ENCODE measurements at regions not wholly inside any gene's neighbourhood (a gene's known extent, or its start where the extent isn't known, plus 50 kb on each side); places are given as distances from the start of the nearest gene placed in this dataset.
"Not testable (repeated sequence)": the region's sequence is repeated elsewhere in the genome, so short reads cannot be mapped to it uniquely, and the experiment has no call there.

- no peak for DNase-seq
Observed at GRCh38 chr5:155625315-155625714, 611.8 kb downstream of the KIF4B start.

- no peak for DNase-seq
Observed at GRCh38 chr5:155625897-155626543, 612.5 kb downstream of the KIF4B start.

GRCh38 chr5:155626592-155626991, 613.0 kb downstream of the KIF4B start:
- no peak for DNase-seq

- DNase-seq: no peak
Observed at GRCh38 chr5:155628346-155628745, 614.8 kb downstream of the KIF4B start.

- DNase-seq: no peak
Observed at GRCh38 chr5:155629597-155629996, 616.0 kb downstream of the KIF4B start.

- DNase-seq: no peak
Observed at GRCh38 chr5:155631116-155631515, 617.6 kb downstream of the KIF4B start.

GRCh38 chr5:155633338-155633957, 619.9 kb downstream of the KIF4B start:
- DNase-seq: no peak

- no peak for DNase-seq
Observed at GRCh38 chr5:155649666-155650065, 636.1 kb downstream of the KIF4B start.

GRCh38 chr5:155655569-155655968, 642.0 kb downstream of the KIF4B start:
- no peak for DNase-seq

GRCh38 chr5:155661859-155662258, 648.3 kb downstream of the KIF4B start:
- no peak for DNase-seq

GRCh38 chr5:155665361-155665760, 651.8 kb downstream of the KIF4B start:
- DNase-seq: no peak

- DNase-seq: not testable (repeated sequence)
Observed at GRCh38 chr5:155672001-155672400, 655.0 kb upstream of the SGCD start.

- no peak for DNase-seq
Observed at GRCh38 chr5:155676967-155677366, 650.0 kb upstream of the SGCD start.

GRCh38 chr5:155678371-155678770, 648.6 kb upstream of the SGCD start:
- no peak for DNase-seq

- no peak for DNase-seq
Observed at GRCh38 chr5:155679530-155679929, 647.4 kb upstream of the SGCD start.

GRCh38 chr5:155684417-155684816, 642.5 kb upstream of the SGCD start:
- DNase-seq: no peak

GRCh38 chr5:155686131-155686530, 640.8 kb upstream of the SGCD start:
- no peak for DNase-seq

GRCh38 chr5:155689406-155689805, 637.6 kb upstream of the SGCD start:
- DNase-seq: no peak

GRCh38 chr5:155696362-155696761, 630.6 kb upstream of the SGCD start:
- no peak for DNase-seq

GRCh38 chr5:155697236-155697635, 629.7 kb upstream of the SGCD start:
- DNase-seq: no peak

GRCh38 chr5:155699385-155699784, 627.6 kb upstream of the SGCD start:
- no peak for DNase-seq

- no peak for DNase-seq
Observed at GRCh38 chr5:155700333-155700732, 626.6 kb upstream of the SGCD start.

- no peak for DNase-seq
Observed at GRCh38 chr5:155711882-155712281, 615.1 kb upstream of the SGCD start.

GRCh38 chr5:155714435-155714834, 612.5 kb upstream of the SGCD start:
- not testable (repeated sequence) for DNase-seq

GRCh38 chr5:155726267-155726666, 600.7 kb upstream of the SGCD start:
- no peak for DNase-seq

Data from activated gamma-delta T cell (primary cell).